IPS-NIHi7 (cell line): ENCODE measurements at regions not wholly inside any gene's neighbourhood (a gene's known extent, or its start where the extent isn't known, plus 50 kb on each side); places are given as distances from the start of the nearest gene placed in this dataset.
"Not testable (repeated sequence)": the region's sequence is repeated elsewhere in the genome, so short reads cannot be mapped to it uniquely, and the experiment has no call there.

Source experiments
- DNase-seq: peaks from one replicate; pipeline ENCODE4 v3.0.0; 2012; ENCODE audit warnings: mixed read lengths; ENCODE audit errors: extremely low spot score

GRCh38 chr2:239804161-239805042 is 220.7 kb downstream of the NDUFA10 start:
- DNase-seq, result no peak

GRCh38 chr2:239803766-239804115 is 221.4 kb downstream of the NDUFA10 start:
- no peak for DNase-seq

GRCh38 chr2:239803102-239803765 is 221.9 kb downstream of the NDUFA10 start:
- DNase-seq, result no peak

GRCh38 chr2:239802185-239802649 is 222.9 kb downstream of the NDUFA10 start:
- no peak for DNase-seq

- DNase-seq, result no peak
These were observed 223.5 kb downstream of the NDUFA10 start for GRCh38 chr2:239801404-239802184.

- DNase-seq, result no peak
These were observed 224.3 kb downstream of the NDUFA10 start for GRCh38 chr2:239800785-239801386.

GRCh38 chr2:239797316-239797715 is 227.8 kb downstream of the NDUFA10 start:
- no peak for DNase-seq

- not testable (repeated sequence) for DNase-seq
These were observed 229.4 kb downstream of the NDUFA10 start for GRCh38 chr2:239795761-239796160.

GRCh38 chr2:239793836-239794235 is 231.3 kb downstream of the NDUFA10 start:
- DNase-seq, result no peak

- no peak for DNase-seq
These were observed 232.1 kb downstream of the NDUFA10 start for GRCh38 chr2:239793086-239793485.

- no peak for DNase-seq
These were observed 232.6 kb downstream of the NDUFA10 start for GRCh38 chr2:239792405-239793084.

- DNase-seq, result no peak
These were observed 233.4 kb downstream of the NDUFA10 start for GRCh38 chr2:239791526-239792404.

- DNase-seq, result no peak
These were observed 234.4 kb downstream of the NDUFA10 start for GRCh38 chr2:239790721-239791120.

- DNase-seq, result no peak
These were observed 234.8 kb downstream of the NDUFA10 start for GRCh38 chr2:239790313-239790712.

- no peak for DNase-seq
These were observed 235.4 kb downstream of the NDUFA10 start for GRCh38 chr2:239789711-239790110.

GRCh38 chr2:239788576-239789098 is 236.5 kb downstream of the NDUFA10 start:
- no peak for DNase-seq

GRCh38 chr2:239787538-239788050 is 237.5 kb downstream of the NDUFA10 start:
- DNase-seq, result no peak

- DNase-seq, result no peak
These were observed 238.4 kb downstream of the NDUFA10 start for GRCh38 chr2:239786791-239787190.

- DNase-seq, result no peak
These were observed 243.7 kb downstream of the NDUFA10 start for GRCh38 chr2:239781454-239781853.
